Left ventricle myocardium inferior (tissue), 1 donor: ENCODE measurements at regions not wholly inside any gene's neighbourhood (a gene's known extent, or its start where the extent isn't known, plus 50 kb on each side); places are given as distances from the start of the nearest gene placed in this dataset.

Experiments
- DNase-seq: peaks from one replicate; pipeline ENCODE4 v3.0.0-alpha.2; 2020
- H3K27ac ChIP-seq: fragments of 200-600 bp; replicated peaks from 2 replicates; pipeline ENCODE4 v1.8.0; 2021
- H3K27me3 ChIP-seq: fragments of 200-600 bp; 2 replicates; pipeline ENCODE4 v1.8.0; 2021; ENCODE audit warnings: low read depth
- H3K36me3 ChIP-seq: fragments of 200-600 bp; 2 replicates; pipeline ENCODE4 v1.8.0; 2021
- H3K4me1 ChIP-seq: fragments of 200-600 bp; 2 replicates; pipeline ENCODE4 v1.8.0; 2021
- H3K4me3 ChIP-seq: fragments of 200-600 bp; 2 replicates; pipeline ENCODE4 v1.8.0; 2021; ENCODE audit warnings: mild to moderate bottlenecking, moderate library complexity
- H3K9me3 ChIP-seq: fragments of 200-600 bp; replicated peaks from 2 replicates; pipeline ENCODE4 v1.8.0; 2021
- intact Hi-C: fragments of 100-400 bp; cut with micrococcal nuclease; formaldehyde crosslinking; loops from one replicate; pipeline ENCODE4 v1.11.0; 2022
- TF ChIP-seq, protein P1 (sequence below): fragments of 200-600 bp; IDR thresholded peaks from 2 replicates; pipeline ENCODE4 v1.8.0; 2021; ENCODE audit warnings: antibody characterized with exemption, mild to moderate bottlenecking, borderline replicate concordance
- donor health status: DM: no; HTN: yes; CAD: no; lungs with severe emphysema.

DNA sequence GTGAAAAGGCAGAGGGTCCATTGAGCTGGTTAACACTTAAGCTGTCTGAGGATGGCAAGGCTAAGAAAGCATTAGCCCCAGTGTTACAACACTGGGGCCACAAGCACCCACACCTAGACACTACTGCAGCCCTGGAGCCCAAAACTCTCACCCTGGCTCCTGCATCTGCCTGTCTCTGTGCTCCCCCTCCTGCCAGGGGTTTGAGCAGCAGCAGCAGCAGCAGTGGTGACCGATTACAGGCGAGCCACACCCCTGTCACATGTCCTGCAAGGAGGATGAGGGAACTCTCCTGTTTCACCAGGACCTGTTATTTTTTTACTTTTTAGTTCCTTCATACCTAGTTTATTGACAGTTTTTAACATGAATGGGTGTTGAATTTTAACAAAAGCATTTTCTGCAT, 326.7 kb upstream of the MAP2 start:
- TF ChIP-seq, protein P1, sequence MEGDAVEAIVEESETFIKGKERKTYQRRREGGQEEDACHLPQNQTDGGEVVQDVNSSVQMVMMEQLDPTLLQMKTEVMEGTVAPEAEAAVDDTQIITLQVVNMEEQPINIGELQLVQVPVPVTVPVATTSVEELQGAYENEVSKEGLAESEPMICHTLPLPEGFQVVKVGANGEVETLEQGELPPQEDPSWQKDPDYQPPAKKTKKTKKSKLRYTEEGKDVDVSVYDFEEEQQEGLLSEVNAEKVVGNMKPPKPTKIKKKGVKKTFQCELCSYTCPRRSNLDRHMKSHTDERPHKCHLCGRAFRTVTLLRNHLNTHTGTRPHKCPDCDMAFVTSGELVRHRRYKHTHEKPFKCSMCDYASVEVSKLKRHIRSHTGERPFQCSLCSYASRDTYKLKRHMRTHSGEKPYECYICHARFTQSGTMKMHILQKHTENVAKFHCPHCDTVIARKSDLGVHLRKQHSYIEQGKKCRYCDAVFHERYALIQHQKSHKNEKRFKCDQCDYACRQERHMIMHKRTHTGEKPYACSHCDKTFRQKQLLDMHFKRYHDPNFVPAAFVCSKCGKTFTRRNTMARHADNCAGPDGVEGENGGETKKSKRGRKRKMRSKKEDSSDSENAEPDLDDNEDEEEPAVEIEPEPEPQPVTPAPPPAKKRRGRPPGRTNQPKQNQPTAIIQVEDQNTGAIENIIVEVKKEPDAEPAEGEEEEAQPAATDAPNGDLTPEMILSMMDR, result no peak
- intact Hi-C loops, result no loop called here

DNA sequence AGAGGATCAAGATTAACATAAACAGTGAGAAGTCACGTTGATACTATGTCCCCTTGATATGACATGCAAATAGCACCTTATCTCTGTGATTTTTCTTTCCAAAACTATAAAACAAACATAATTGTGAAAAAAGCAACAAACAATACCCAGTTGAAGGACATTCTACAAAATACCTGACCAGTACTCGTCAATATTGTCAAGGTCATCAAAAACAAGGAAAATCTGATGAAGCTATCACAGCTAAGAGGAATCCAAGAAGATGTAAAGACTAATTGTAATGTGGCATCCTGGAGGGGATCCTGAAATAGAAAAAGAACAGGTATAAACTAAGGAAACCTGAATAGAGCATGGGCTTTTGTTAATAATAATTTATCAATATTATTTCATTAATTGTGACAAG, 321.5 kb upstream of the MAP2 start:
- peaks cover 35% of the 10 kb centered on the region for H3K9me3 ChIP-seq
- H3K27me3 ChIP-seq, result no peaks in the 10 kb centered on the region
- H3K4me1 ChIP-seq, result no peaks in the 10 kb centered on the region
- TF ChIP-seq, protein P1, result no peak
- DNase-seq, result no peak
- intact Hi-C loops, result no loop called here
- no peaks in the 10 kb centered on the region for H3K36me3 ChIP-seq
- no peak overlapping the region for H3K27ac ChIP-seq
- H3K4me3 ChIP-seq, result no peak overlapping the region

More for the DNA sequence above, 326.7 kb upstream of the MAP2 start:
- Histone ChIP-seq H3K27ac (no peak overlapping the region), H3K4me3 (no peak overlapping the region), H3K9me3 (no peaks in the 10 kb centered on the region), H3K36me3 (no peaks in the 10 kb centered on the region), H3K27me3 (no peaks in the 10 kb centered on the region), H3K4me1 (no peaks in the 10 kb centered on the region)
- DNase-seq, result no peak

DNA sequence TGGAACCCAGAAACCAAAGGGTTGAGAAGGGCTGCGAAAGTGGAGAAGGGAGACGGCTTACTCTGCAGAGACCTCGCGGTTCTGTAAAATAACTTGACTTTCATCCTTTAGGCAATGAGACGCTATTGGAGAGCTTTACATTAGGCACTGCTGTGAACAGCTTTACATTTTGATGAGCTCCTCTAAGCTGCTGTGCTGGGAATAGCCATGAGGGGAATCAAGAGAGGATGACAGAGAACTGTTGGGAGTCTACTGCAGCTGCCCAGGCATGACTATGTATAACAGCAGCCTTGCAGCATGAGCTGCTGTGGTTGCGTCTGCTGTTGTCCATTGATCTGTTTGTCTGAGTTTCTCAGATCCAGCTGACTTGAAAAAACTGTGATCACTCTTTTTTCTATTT, 310.8 kb upstream of the MAP2 start:
- Histone ChIP-seq H3K36me3 (no peaks in the 10 kb centered on the region), H3K4me3 (no peak overlapping the region), H3K27ac (no peak overlapping the region), H3K27me3 (no peaks in the 10 kb centered on the region), H3K4me1 (no peaks in the 10 kb centered on the region), H3K9me3 (peaks cover 14% of the 10 kb centered on the region)
- no peak for DNase-seq
- intact Hi-C loops, result no loop called here
- TF ChIP-seq, protein P1, result no peak

DNA sequence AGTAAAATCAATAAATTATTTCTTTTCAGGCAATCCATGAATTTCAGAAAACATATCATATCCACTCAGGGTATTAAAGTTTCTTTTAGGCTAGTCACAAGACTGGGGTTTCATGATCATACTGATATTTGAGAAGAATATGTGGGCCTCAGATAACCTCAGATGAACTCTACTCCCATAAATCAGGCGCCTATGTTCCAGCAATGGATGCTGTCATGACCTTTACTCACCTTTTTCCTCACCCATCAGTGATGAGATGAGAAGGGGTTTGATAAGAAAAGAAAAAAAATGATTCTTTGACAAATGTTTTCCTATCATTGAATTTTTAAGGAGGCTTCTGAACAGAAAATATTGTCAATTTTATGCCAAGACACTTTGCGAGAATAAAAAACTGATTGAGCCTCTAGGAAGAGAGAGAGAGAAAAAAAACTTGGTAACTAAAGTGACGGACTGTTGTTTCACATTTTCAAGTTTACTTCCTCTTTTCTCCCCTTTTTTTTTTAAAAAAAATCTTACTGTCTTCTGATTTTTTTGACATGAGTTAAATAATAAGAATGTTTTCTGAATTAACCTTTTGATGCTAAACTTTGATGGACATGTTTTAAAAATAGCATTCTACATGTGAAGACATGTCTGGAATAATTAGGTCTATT, 309.1 kb upstream of the MAP2 start:
- H3K4me3 ChIP-seq, result no peak overlapping the region
- no peak overlapping the region for H3K27ac ChIP-seq
- TF ChIP-seq, protein P1, result no peak
- no peaks in the 10 kb centered on the region for H3K4me1 ChIP-seq
- no peaks in the 10 kb centered on the region for H3K9me3 ChIP-seq
- intact Hi-C loops, result no loop called here
- DNase-seq, result no peak
- no peaks in the 10 kb centered on the region for H3K36me3 ChIP-seq
- H3K27me3 ChIP-seq, result no peaks in the 10 kb centered on the region

DNA sequence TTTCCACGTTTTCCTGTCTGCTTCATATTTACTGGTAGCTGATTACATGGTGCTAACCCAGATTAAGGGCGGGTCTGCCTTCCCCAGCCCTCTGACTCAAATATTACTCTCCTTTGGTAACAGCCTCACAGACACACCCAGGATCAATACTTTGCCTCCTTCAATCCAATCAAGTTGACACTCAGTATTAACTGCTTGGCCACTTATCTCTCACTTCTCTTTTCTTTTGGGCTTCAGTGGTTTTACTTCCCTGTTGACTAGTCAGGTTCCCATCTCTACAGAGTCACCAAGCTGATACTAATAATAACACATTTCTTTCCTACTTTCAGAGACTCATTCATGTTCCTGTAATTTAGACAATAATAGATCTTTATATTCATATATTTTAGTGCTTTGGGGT, 302.2 kb upstream of the MAP2 start:
- Histone ChIP-seq H3K4me3 (no peak overlapping the region), H3K27me3 (no peaks in the 10 kb centered on the region), H3K4me1 (no peaks in the 10 kb centered on the region), H3K9me3 (peaks cover 4% of the 10 kb centered on the region), H3K36me3 (no peaks in the 10 kb centered on the region), H3K27ac (no peak overlapping the region)
- intact Hi-C loops, result no loop called here
- no peak for DNase-seq
- TF ChIP-seq, protein P1, result no peak

DNA sequence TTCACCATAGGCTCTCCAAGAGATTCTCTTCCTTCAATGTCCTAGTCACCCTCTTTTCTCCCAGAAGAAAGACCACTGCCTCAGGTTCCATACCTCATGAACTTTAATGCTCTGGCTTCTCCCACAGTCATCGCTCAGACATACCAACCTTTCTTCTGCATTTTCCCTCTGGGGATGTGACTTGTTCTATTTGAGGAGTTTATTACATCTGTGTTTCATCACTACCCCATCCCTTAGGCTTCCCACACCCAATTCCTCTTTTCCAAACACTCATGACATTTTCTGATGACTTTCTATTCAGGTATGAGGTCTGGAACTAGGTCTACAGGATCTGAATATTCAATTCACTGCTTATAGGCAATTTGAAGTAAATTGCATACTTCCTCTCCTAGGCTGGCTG, 298.6 kb upstream of the MAP2 start:
- Histone ChIP-seq H3K27me3 (no peaks in the 10 kb centered on the region), H3K36me3 (no peaks in the 10 kb centered on the region), H3K27ac (no peak overlapping the region), H3K4me3 (no peak overlapping the region), H3K9me3 (peaks cover 3% of the 10 kb centered on the region), H3K4me1 (no peaks in the 10 kb centered on the region)
- TF ChIP-seq, protein P1, result no peak
- no peak for DNase-seq
- intact Hi-C loops, result no loop called here
